Natural killer cell (primary cell): ENCODE measurements at regions not wholly inside any gene's neighbourhood (a gene's known extent, or its start where the extent isn't known, plus 50 kb on each side); places are given as distances from the start of the nearest gene placed in this dataset.

Experiments used
- ATAC-seq, 3 donors: fragments of 150-1000 bp in 2 of 3; fragments of 200-7000 bp in 1 of 3; cut with Tn5 transposase; 1 replicate in 1 of 3; 2 replicates in 2 of 3; pipeline ENCODE4 v1.10.0; 2021; ENCODE audit warnings: mild to moderate bottlenecking in 2 of 3, moderate library complexity in 2 of 3
- DNase-seq, 2 donors: peaks; one replicate each; pipeline versions ENCODE4 v3.0.0 to v3.0.0-alpha.2; 2013 to 2021; ENCODE audit warnings: mixed read lengths in 1 of 2
- H3K27ac ChIP-seq: one replicate; pipeline ENCODE4 v1.5.1; 2013; ENCODE audit warnings: mild to moderate bottlenecking, low read length
- H3K27me3 ChIP-seq: one replicate; pipeline ENCODE4 v1.6.1; 2013; ENCODE audit warnings: low read length; ENCODE audit not compliant: control insufficient read depth, insufficient read depth
- H3K36me3 ChIP-seq: one replicate; pipeline ENCODE4 v1.6.1; 2013; ENCODE audit warnings: low read length; ENCODE audit not compliant: control insufficient read depth, insufficient read depth
- H3K4me1 ChIP-seq: one replicate; pipeline ENCODE4 v1.6.1; 2013; ENCODE audit warnings: low read length; ENCODE audit not compliant: control insufficient read depth, insufficient read depth
- H3K4me3 ChIP-seq: one replicate; pipeline ENCODE4 v1.5.1; 2013; ENCODE audit warnings: low read length
- H3K9me3 ChIP-seq: one replicate; pipeline ENCODE4 v1.6.1; 2013; ENCODE audit warnings: low read length; ENCODE audit not compliant: control insufficient read depth, insufficient read depth
- H3K27ac Mint-ChIP-seq, 2 donors: one replicate each; pipeline ENCODE4 v1.8.0; 2022; ENCODE audit warnings: mild to moderate bottlenecking in 2 of 2, mixed read lengths in 2 of 2, moderate library complexity in 1 of 2
- H3K27me3 Mint-ChIP-seq, 2 donors: one replicate each; pipeline ENCODE4 v1.8.0; 2022; ENCODE audit warnings: low read depth in 2 of 2, mixed read lengths in 2 of 2
- H3K36me3 Mint-ChIP-seq: one replicate; pipeline ENCODE4 v1.8.0; 2022; ENCODE audit warnings: mixed read lengths
- H3K4me1 Mint-ChIP-seq, 2 donors: one replicate each; pipeline ENCODE4 v1.8.0; 2022; ENCODE audit warnings: mixed read lengths in 2 of 2
- H3K4me3 Mint-ChIP-seq: one replicate; pipeline ENCODE4 v1.8.0; 2022; ENCODE audit warnings: mild to moderate bottlenecking, moderate library complexity, mixed read lengths
- H3K9me3 Mint-ChIP-seq, 2 donors: one replicate each; pipeline ENCODE4 v1.8.0; 2022; ENCODE audit warnings: mixed read lengths in 2 of 2
- CTCF ChIP-seq: fragments of 200-600 bp; IDR thresholded peaks from one replicate; pipeline ENCODE4 v1.8.0; 2022; ENCODE audit warnings: antibody characterized with exemption
- WGBS: methylation state at CpG from one replicate; pipeline ENCODE4 v1.1.7; 2013; ENCODE audit warnings: missing lambda C conversion rate; ENCODE audit not compliant: insufficient coverage; 5-methylcytosine and 5-hydroxymethylcytosine counted together
- intact Hi-C: fragments of 100-400 bp; cut with micrococcal nuclease; formaldehyde crosslinking; loops from one replicate; pipeline ENCODE4 v1.14.2; 2022

GRCh38 chr10:126730856-126731609 lies 60.5 kb upstream of the C10orf90 start:
- Mint-ChIP-seq H3K9me3 (no peaks in the 10 kb centered on the region), H3K27ac (no peak overlapping the region), H3K4me3 (no peak overlapping the region), H3K4me1 (no peaks in the 10 kb centered on the region), H3K36me3 (no peaks in the 10 kb centered on the region), H3K27me3 (peaks cover 6 to 8% of the 10 kb centered on the region in 2 donors)
- ATAC-seq (no peak), DNase-seq (no peak)
- Histone ChIP-seq H3K27ac (no peak overlapping the region), H3K4me3 (no peak overlapping the region), H3K9me3 (no peaks in the 10 kb centered on the region), H3K27me3 (no peaks in the 10 kb centered on the region), H3K36me3 (no peaks in the 10 kb centered on the region), H3K4me1 (no peaks in the 10 kb centered on the region)
- 91% methylated on average over 3 of the region's 4 CpGs for WGBS
- TF ChIP-seq CTCF, result no peak
- intact Hi-C loops, result no loop called here

GRCh38 chr10:126731610-126731990 lies 61.1 kb upstream of the C10orf90 start:
- Histone ChIP-seq H3K27me3 (no peaks in the 10 kb centered on the region), H3K36me3 (no peaks in the 10 kb centered on the region), H3K27ac (no peak overlapping the region), H3K4me3 (no peak overlapping the region), H3K9me3 (no peaks in the 10 kb centered on the region), H3K4me1 (no peaks in the 10 kb centered on the region)
- ATAC-seq (no peak), DNase-seq (no peak)
- Mint-ChIP-seq H3K27me3 (peaks cover 6 to 7% of the 10 kb centered on the region in 2 donors), H3K27ac (no peak overlapping the region), H3K36me3 (no peaks in the 10 kb centered on the region), H3K4me3 (no peak overlapping the region), H3K9me3 (no peaks in the 10 kb centered on the region), H3K4me1 (no peaks in the 10 kb centered on the region)
- no peak for TF ChIP-seq CTCF
- intact Hi-C loops, result no loop called here

- intact Hi-C loops, result no loop called here
- DNase-seq (no peak), ATAC-seq (no peak)
- H3K27me3 Mint-ChIP-seq, result peaks cover 6 to 7% of the 10 kb centered on the region in 2 donors
- H3K4me3 ChIP-seq, result no peak overlapping the region
- no peaks in the 10 kb centered on the region for H3K4me1 ChIP-seq
- H3K36me3 Mint-ChIP-seq, result no peaks in the 10 kb centered on the region
- no peaks in the 10 kb centered on the region for H3K36me3 ChIP-seq
- no peaks in the 10 kb centered on the region for H3K9me3 Mint-ChIP-seq
- H3K27ac ChIP-seq, result no peak overlapping the region
- H3K4me1 Mint-ChIP-seq, result no peaks in the 10 kb centered on the region
- TF ChIP-seq CTCF, result no peak
- H3K27ac Mint-ChIP-seq, result no peak overlapping the region
- no peaks in the 10 kb centered on the region for H3K9me3 ChIP-seq
- no peaks in the 10 kb centered on the region for H3K27me3 ChIP-seq
- WGBS, result 76% methylated on average over 5 of the region's 5 CpGs
- no peak overlapping the region for H3K4me3 Mint-ChIP-seq
Observed at GRCh38 chr10:126732308-126732707, 61.8 kb upstream of the C10orf90 start.

GRCh38 chr10:126732868-126733267 lies 62.4 kb upstream of the C10orf90 start:
- Mint-ChIP-seq H3K27ac (no peak overlapping the region), H3K27me3 (peaks cover 6 to 7% of the 10 kb centered on the region in 2 donors), H3K9me3 (no peaks in the 10 kb centered on the region), H3K4me1 (no peaks in the 10 kb centered on the region), H3K4me3 (no peak overlapping the region), H3K36me3 (no peaks in the 10 kb centered on the region)
- WGBS, result 70% methylated on average over 3 of the region's 5 CpGs
- H3K9me3 ChIP-seq, result no peaks in the 10 kb centered on the region
- no peak for DNase-seq
- H3K4me1 ChIP-seq, result no peaks in the 10 kb centered on the region
- no peaks in the 10 kb centered on the region for H3K27me3 ChIP-seq
- intact Hi-C loops, result no loop called here
- no peak for TF ChIP-seq CTCF
- no peak overlapping the region for H3K4me3 ChIP-seq
- no peak for ATAC-seq
- H3K27ac ChIP-seq, result no peak overlapping the region
- H3K36me3 ChIP-seq, result no peaks in the 10 kb centered on the region
